ENCODE measurements at regions not wholly inside any gene's neighbourhood (a gene's known extent, or its start where the extent isn't known, plus 50 kb on each side); places are given as distances from the start of the nearest gene placed in this dataset.

- 40% methylated on average over 1 of the region's 1 CpG for WGBS (ENCODE audit: insufficient coverage, low lambda C conversion rate)
- no peaks in the 10 kb centered on the region for H3K4me1 ChIP-seq (ENCODE audit: control insufficient read depth, insufficient read depth, low read length)
- H3K9me3 ChIP-seq (ENCODE audit: control insufficient read depth, low read depth, low read length): no peaks in the 10 kb centered on the region
- no peak overlapping the region for H3K27ac ChIP-seq (ENCODE audit: low read length)
- DNase-seq: no peak
- no peaks in the 10 kb centered on the region for H3K27me3 ChIP-seq (ENCODE audit: control insufficient read depth, insufficient read depth, low read length)
- H3K36me3 ChIP-seq (ENCODE audit: control insufficient read depth, insufficient read depth, low read length): no peaks in the 10 kb centered on the region
- no peak overlapping the region for H3K4me3 ChIP-seq (ENCODE audit: low read length)
These were observed 98.1 kb downstream of the NEDD1 start for GRCh38 chr12:97005174-97005573.

DNA sequence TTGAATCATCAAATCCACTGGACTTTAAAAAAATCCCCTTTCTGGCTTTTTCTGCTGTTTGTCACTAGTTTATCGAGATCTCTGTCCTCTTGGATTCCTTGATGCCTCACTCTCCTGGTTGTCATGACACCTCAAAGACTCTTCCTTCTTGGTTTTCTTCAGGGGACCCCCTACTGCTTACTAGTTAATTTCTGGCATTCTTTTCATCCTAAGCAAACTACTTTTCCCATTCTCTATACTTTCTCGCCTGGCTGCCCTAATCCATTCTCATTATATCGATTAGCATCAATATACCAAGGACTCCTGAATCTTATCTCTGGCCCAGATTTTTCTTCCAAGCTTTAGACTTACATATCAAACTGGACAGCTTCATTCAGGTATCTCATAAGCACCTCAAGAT, 98.6 kb downstream of the NEDD1 start:
- H3K4me1 ChIP-seq (ENCODE audit: control insufficient read depth, insufficient read depth, low read length): no peaks in the 10 kb centered on the region
- no peak overlapping the region for H3K4me3 ChIP-seq (ENCODE audit: low read length)
- WGBS (ENCODE audit: insufficient coverage, low lambda C conversion rate): 93% methylated on average over 3 of the region's 3 CpGs
- no peaks in the 10 kb centered on the region for H3K9me3 ChIP-seq (ENCODE audit: control insufficient read depth, low read depth, low read length)
- no peak for DNase-seq
- H3K36me3 ChIP-seq (ENCODE audit: control insufficient read depth, insufficient read depth, low read length): no peaks in the 10 kb centered on the region
- no peaks in the 10 kb centered on the region for H3K27me3 ChIP-seq (ENCODE audit: control insufficient read depth, insufficient read depth, low read length)
- no peak overlapping the region for H3K27ac ChIP-seq (ENCODE audit: low read length)

DNA sequence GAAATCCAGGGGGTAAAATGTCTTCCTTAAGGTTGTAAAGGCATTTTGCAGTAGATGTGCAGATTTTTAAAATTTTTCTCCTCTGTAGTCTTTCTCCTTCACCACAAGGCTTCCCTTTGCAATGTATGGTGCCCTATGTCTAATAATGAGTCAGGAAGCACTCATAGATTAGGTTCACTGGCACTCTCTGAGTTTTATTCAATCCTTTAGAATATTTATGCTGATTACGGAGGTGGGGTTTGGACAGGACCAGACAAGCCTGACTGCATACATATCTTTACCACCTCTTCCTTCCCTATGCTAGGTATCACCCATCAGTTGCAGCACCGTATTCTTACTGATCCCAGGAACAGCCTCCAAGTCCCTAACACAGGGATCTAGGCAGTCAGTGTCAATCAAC, 99.5 kb downstream of the NEDD1 start:
- H3K4me1 ChIP-seq (ENCODE audit: control insufficient read depth, insufficient read depth, low read length): no peaks in the 10 kb centered on the region
- H3K36me3 ChIP-seq (ENCODE audit: control insufficient read depth, insufficient read depth, low read length): no peaks in the 10 kb centered on the region
- DNase-seq: no peak
- H3K27me3 ChIP-seq (ENCODE audit: control insufficient read depth, insufficient read depth, low read length): no peaks in the 10 kb centered on the region
- H3K4me3 ChIP-seq (ENCODE audit: low read length): no peak overlapping the region
- H3K9me3 ChIP-seq (ENCODE audit: control insufficient read depth, low read depth, low read length): no peaks in the 10 kb centered on the region
- H3K27ac ChIP-seq (ENCODE audit: low read length): no peak overlapping the region
- WGBS (ENCODE audit: insufficient coverage, low lambda C conversion rate): no CpG with 5 or more reads among the region's 2 CpGs

- H3K27ac ChIP-seq (ENCODE audit: low read length): no peak overlapping the region
- no peaks in the 10 kb centered on the region for H3K27me3 ChIP-seq (ENCODE audit: control insufficient read depth, insufficient read depth, low read length)
- WGBS (ENCODE audit: insufficient coverage, low lambda C conversion rate): 100% methylated on average over 1 of the region's 1 CpG
- no peaks in the 10 kb centered on the region for H3K9me3 ChIP-seq (ENCODE audit: control insufficient read depth, low read depth, low read length)
- no peak overlapping the region for H3K4me3 ChIP-seq (ENCODE audit: low read length)
- DNase-seq: no peak
- no peaks in the 10 kb centered on the region for H3K4me1 ChIP-seq (ENCODE audit: control insufficient read depth, insufficient read depth, low read length)
- H3K36me3 ChIP-seq (ENCODE audit: control insufficient read depth, insufficient read depth, low read length): no peaks in the 10 kb centered on the region
These were observed 109.1 kb downstream of the NEDD1 start for GRCh38 chr12:97016163-97016562.

DNA sequence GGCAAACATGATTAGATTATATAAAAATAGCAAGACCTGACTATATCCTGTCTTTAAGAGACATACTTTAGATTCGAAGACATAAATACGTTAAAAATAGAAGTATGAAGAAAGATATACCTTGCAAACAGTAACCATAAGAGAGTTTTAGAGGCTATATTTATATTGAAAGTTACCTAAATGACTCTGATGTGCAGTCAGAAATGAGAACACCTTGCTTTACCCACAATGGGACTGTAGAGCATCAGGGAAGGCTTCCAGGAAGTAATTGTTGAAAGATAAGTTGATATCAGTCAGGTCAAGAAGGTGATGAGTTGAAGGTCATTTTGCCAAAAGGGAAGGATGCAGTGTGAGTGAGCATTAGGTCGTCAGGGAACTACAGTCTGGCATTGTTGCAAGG, 110.2 kb downstream of the NEDD1 start:
- H3K27me3 ChIP-seq (ENCODE audit: control insufficient read depth, insufficient read depth, low read length): no peaks in the 10 kb centered on the region
- DNase-seq: no peak
- no peaks in the 10 kb centered on the region for H3K9me3 ChIP-seq (ENCODE audit: control insufficient read depth, low read depth, low read length)
- WGBS (ENCODE audit: insufficient coverage, low lambda C conversion rate): 100% methylated on average over 2 of the region's 3 CpGs
- H3K27ac ChIP-seq (ENCODE audit: low read length): no peak overlapping the region
- H3K4me3 ChIP-seq (ENCODE audit: low read length): no peak overlapping the region
- no peaks in the 10 kb centered on the region for H3K4me1 ChIP-seq (ENCODE audit: control insufficient read depth, insufficient read depth, low read length)
- H3K36me3 ChIP-seq (ENCODE audit: control insufficient read depth, insufficient read depth, low read length): no peaks in the 10 kb centered on the region

- H3K4me1 ChIP-seq (ENCODE audit: control insufficient read depth, insufficient read depth, low read length): no peaks in the 10 kb centered on the region
- DNase-seq: no peak
- H3K27me3 ChIP-seq (ENCODE audit: control insufficient read depth, insufficient read depth, low read length): no peaks in the 10 kb centered on the region
These were observed 115.6 kb downstream of the NEDD1 start for GRCh38 chr12:97022536-97023230.

GRCh38 chr12:97024393-97024792, 117.3 kb downstream of the NEDD1 start:
- WGBS (ENCODE audit: insufficient coverage, low lambda C conversion rate): 83% methylated on average over 1 of the region's 2 CpGs
- DNase-seq: no peak
- H3K9me3 ChIP-seq (ENCODE audit: control insufficient read depth, low read depth, low read length): no peaks in the 10 kb centered on the region
- no peak overlapping the region for H3K27ac ChIP-seq (ENCODE audit: low read length)
- no peaks in the 10 kb centered on the region for H3K27me3 ChIP-seq (ENCODE audit: control insufficient read depth, insufficient read depth, low read length)
- H3K4me1 ChIP-seq (ENCODE audit: control insufficient read depth, insufficient read depth, low read length): no peaks in the 10 kb centered on the region
- no peaks in the 10 kb centered on the region for H3K36me3 ChIP-seq (ENCODE audit: control insufficient read depth, insufficient read depth, low read length)
- no peak overlapping the region for H3K4me3 ChIP-seq (ENCODE audit: low read length)

More at GRCh38 chr12:97022536-97023230, 115.6 kb downstream of the NEDD1 start:
- WGBS (ENCODE audit: insufficient coverage, low lambda C conversion rate): 40% methylated on average over 1 of the region's 4 CpGs
- Histone ChIP-seq H3K4me3 (ENCODE audit: low read length) (no peak overlapping the region), H3K36me3 (ENCODE audit: control insufficient read depth, insufficient read depth, low read length) (no peaks in the 10 kb centered on the region), H3K27ac (ENCODE audit: low read length) (no peak overlapping the region), H3K9me3 (ENCODE audit: control insufficient read depth, low read depth, low read length) (no peaks in the 10 kb centered on the region)

DNA sequence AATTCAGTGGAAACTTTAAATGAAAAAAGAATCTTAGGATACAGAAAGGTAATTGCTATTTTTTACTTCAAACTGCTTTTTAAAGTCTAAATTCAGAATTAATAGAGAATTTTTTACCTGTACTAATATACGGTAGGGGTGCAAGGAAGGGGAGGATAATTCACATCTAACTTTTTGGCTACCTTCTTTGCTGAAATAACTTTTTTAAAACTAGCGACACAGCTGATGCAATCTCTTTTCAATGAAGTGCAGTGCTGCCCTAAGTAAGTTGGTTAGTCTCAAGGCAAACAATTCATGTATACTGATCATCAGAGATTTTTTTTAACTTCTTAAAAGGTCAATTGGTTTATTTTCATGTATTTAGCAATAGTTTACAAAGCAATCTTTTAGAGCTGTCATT, 119.8 kb downstream of the NEDD1 start:
- no peaks in the 10 kb centered on the region for H3K27me3 ChIP-seq (ENCODE audit: control insufficient read depth, insufficient read depth, low read length)
- WGBS (ENCODE audit: insufficient coverage, low lambda C conversion rate): no CpG with 5 or more reads among the region's 2 CpGs
- no peaks in the 10 kb centered on the region for H3K9me3 ChIP-seq (ENCODE audit: control insufficient read depth, low read depth, low read length)
- H3K36me3 ChIP-seq (ENCODE audit: control insufficient read depth, insufficient read depth, low read length): no peaks in the 10 kb centered on the region
- no peak overlapping the region for H3K27ac ChIP-seq (ENCODE audit: low read length)
- no peak overlapping the region for H3K4me3 ChIP-seq (ENCODE audit: low read length)
- H3K4me1 ChIP-seq (ENCODE audit: control insufficient read depth, insufficient read depth, low read length): no peaks in the 10 kb centered on the region
- no peak for DNase-seq

DNA sequence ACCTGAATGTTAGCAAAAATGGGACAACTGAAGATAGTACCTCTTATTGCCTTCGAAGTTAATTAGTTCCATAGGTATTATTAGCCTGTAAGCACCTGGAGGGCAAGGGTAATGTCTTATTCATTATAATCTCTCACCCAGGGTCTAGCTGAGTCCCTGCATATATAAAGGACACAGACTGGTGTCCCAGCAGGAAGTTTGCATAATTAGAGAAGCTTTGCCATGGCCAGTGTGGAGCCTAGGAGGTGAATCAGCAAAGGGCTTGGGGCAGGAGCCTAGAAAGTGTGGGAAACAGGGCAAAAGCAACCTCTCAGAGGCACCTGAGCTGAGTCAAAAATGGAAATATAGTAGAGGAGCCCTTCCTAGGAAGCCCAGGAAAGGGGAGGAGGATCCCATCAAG, 120.4 kb downstream of the NEDD1 start:
- H3K36me3 ChIP-seq (ENCODE audit: control insufficient read depth, insufficient read depth, low read length): no peaks in the 10 kb centered on the region
- no peak overlapping the region for H3K27ac ChIP-seq (ENCODE audit: low read length)

GRCh38 chr12:97038131-97038530, 131.1 kb downstream of the NEDD1 start:
- H3K9me3 ChIP-seq (ENCODE audit: control insufficient read depth, low read depth, low read length): no peaks in the 10 kb centered on the region
- H3K36me3 ChIP-seq (ENCODE audit: control insufficient read depth, insufficient read depth, low read length): no peaks in the 10 kb centered on the region
- H3K4me1 ChIP-seq (ENCODE audit: control insufficient read depth, insufficient read depth, low read length): no peaks in the 10 kb centered on the region
- no peak overlapping the region for H3K4me3 ChIP-seq (ENCODE audit: low read length)
- no peak overlapping the region for H3K27ac ChIP-seq (ENCODE audit: low read length)
- H3K27me3 ChIP-seq (ENCODE audit: control insufficient read depth, insufficient read depth, low read length): no peaks in the 10 kb centered on the region
- DNase-seq: no peak
- WGBS (ENCODE audit: insufficient coverage, low lambda C conversion rate): 86% methylated on average over 1 of the region's 5 CpGs

More for the DNA sequence above, 120.4 kb downstream of the NEDD1 start:
- Histone ChIP-seq H3K4me3 (ENCODE audit: low read length) (no peak overlapping the region), H3K27me3 (ENCODE audit: control insufficient read depth, insufficient read depth, low read length) (no peaks in the 10 kb centered on the region), H3K4me1 (ENCODE audit: control insufficient read depth, insufficient read depth, low read length) (no peaks in the 10 kb centered on the region), H3K9me3 (ENCODE audit: control insufficient read depth, low read depth, low read length) (no peaks in the 10 kb centered on the region)
- no CpG with 5 or more reads among the region's 1 CpG for WGBS (ENCODE audit: insufficient coverage, low lambda C conversion rate)
- no peak for DNase-seq

DNA sequence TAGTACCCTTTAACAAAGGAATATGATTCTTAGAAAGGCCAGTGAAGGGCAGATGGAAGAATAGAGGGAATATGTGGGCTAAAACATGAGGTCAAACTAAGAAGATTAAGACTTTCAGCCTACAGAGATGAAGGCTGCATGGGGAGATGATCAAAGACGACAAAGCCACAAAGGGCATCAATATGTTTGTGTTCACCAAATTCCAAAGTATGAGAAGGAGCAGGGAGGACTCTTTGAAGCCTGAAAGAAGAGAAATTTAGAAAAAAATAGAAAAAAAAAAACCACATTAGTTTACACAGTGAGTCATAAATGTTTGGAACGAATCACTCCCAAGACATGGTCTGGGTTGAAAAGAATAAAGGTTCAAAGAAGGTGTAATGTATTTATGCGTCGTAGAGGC, 131.8 kb downstream of the NEDD1 start:
- H3K27me3 ChIP-seq (ENCODE audit: control insufficient read depth, insufficient read depth, low read length): no peaks in the 10 kb centered on the region
- WGBS (ENCODE audit: insufficient coverage, low lambda C conversion rate): 55% methylated on average over 2 of the region's 4 CpGs
- DNase-seq: no peak
- H3K4me1 ChIP-seq (ENCODE audit: control insufficient read depth, insufficient read depth, low read length): no peaks in the 10 kb centered on the region
- no peak overlapping the region for H3K27ac ChIP-seq (ENCODE audit: low read length)
- no peaks in the 10 kb centered on the region for H3K36me3 ChIP-seq (ENCODE audit: control insufficient read depth, insufficient read depth, low read length)
- H3K9me3 ChIP-seq (ENCODE audit: control insufficient read depth, low read depth, low read length): no peaks in the 10 kb centered on the region
- no peak overlapping the region for H3K4me3 ChIP-seq (ENCODE audit: low read length)

Measured in large intestine (tissue), 3 donors.